ENCODE measurements at regions not wholly inside any gene's neighbourhood (a gene's known extent, or its start where the extent isn't known, plus 50 kb on each side); places are given as distances from the start of the nearest gene placed in this dataset.

- Mint-ChIP-seq H3K4me3 (ENCODE audit: unreplicated experiment) (peak overlapping the region; percentile 15), H3K27ac (ENCODE audit: unreplicated experiment) (peak overlapping the region; percentile 98)
These were observed 236.9 kb downstream of the AR start for GRCh38 chrX:67780694-67781109.

GRCh38 chrX:67781132-67781531 is 237.3 kb downstream of the AR start:
- peaks cover 26% of the 10 kb centered on the region for H3K9me3 Mint-ChIP-seq (ENCODE audit: unreplicated experiment)
- no peaks in the 10 kb centered on the region for H3K27me3 Mint-ChIP-seq (ENCODE audit: unreplicated experiment)
- no peaks in the 10 kb centered on the region for H3K36me3 Mint-ChIP-seq (ENCODE audit: unreplicated experiment)
- peaks cover 14% of the 10 kb centered on the region for H3K4me1 Mint-ChIP-seq (ENCODE audit: unreplicated experiment)
- H3K27ac Mint-ChIP-seq (ENCODE audit: unreplicated experiment), result peak overlapping the region; percentile 98
- no peak overlapping the region for H3K4me3 Mint-ChIP-seq (ENCODE audit: unreplicated experiment)
- no peak for DNase-seq (ENCODE audit: extremely low spot score, unreplicated experiment)
- TF ChIP-seq CTCF (IDR thresholded peaks at IDR 0.05), result peak; percentile 40

More at GRCh38 chrX:67780694-67781109, 236.9 kb downstream of the AR start:
- Mint-ChIP-seq H3K27me3 (ENCODE audit: unreplicated experiment) (no peaks in the 10 kb centered on the region), H3K36me3 (ENCODE audit: unreplicated experiment) (no peaks in the 10 kb centered on the region), H3K4me1 (ENCODE audit: unreplicated experiment) (peaks cover 14% of the 10 kb centered on the region), H3K9me3 (ENCODE audit: unreplicated experiment) (peaks cover 26% of the 10 kb centered on the region)
- TF ChIP-seq CTCF (IDR thresholded peaks at IDR 0.05), result no peak
- peak; percentile 90 for DNase-seq (ENCODE audit: extremely low spot score, unreplicated experiment)

- peaks cover 12% of the 10 kb centered on the region for H3K4me1 Mint-ChIP-seq (ENCODE audit: unreplicated experiment)
- H3K27ac Mint-ChIP-seq (ENCODE audit: unreplicated experiment), result no peak overlapping the region
- H3K4me3 Mint-ChIP-seq (ENCODE audit: unreplicated experiment), result no peak overlapping the region
- H3K27me3 Mint-ChIP-seq (ENCODE audit: unreplicated experiment), result no peaks in the 10 kb centered on the region
- DNase-seq (ENCODE audit: extremely low spot score, unreplicated experiment), result no peak
- H3K9me3 Mint-ChIP-seq (ENCODE audit: unreplicated experiment), result peaks cover 6% of the 10 kb centered on the region
- TF ChIP-seq CTCF (IDR thresholded peaks at IDR 0.05), result no peak
- no peaks in the 10 kb centered on the region for H3K36me3 Mint-ChIP-seq (ENCODE audit: unreplicated experiment)
These were observed 240.9 kb downstream of the AR start for GRCh38 chrX:67784712-67785111.

GRCh38 chrX:67787196-67787595 is 243.4 kb downstream of the AR start:
- H3K4me1 Mint-ChIP-seq (ENCODE audit: unreplicated experiment), result no peaks in the 10 kb centered on the region
- no peaks in the 10 kb centered on the region for H3K27me3 Mint-ChIP-seq (ENCODE audit: unreplicated experiment)
- no peak overlapping the region for H3K4me3 Mint-ChIP-seq (ENCODE audit: unreplicated experiment)
- no peaks in the 10 kb centered on the region for H3K36me3 Mint-ChIP-seq (ENCODE audit: unreplicated experiment)
- TF ChIP-seq CTCF (IDR thresholded peaks at IDR 0.05), result no peak
- H3K27ac Mint-ChIP-seq (ENCODE audit: unreplicated experiment), result no peak overlapping the region
- H3K9me3 Mint-ChIP-seq (ENCODE audit: unreplicated experiment), result peaks cover 5% of the 10 kb centered on the region
- no peak for DNase-seq (ENCODE audit: extremely low spot score, unreplicated experiment)

- Mint-ChIP-seq H3K36me3 (ENCODE audit: unreplicated experiment) (no peaks in the 10 kb centered on the region), H3K9me3 (ENCODE audit: unreplicated experiment) (no peaks in the 10 kb centered on the region), H3K27me3 (ENCODE audit: unreplicated experiment) (no peaks in the 10 kb centered on the region), H3K4me1 (ENCODE audit: unreplicated experiment) (no peaks in the 10 kb centered on the region), H3K27ac (ENCODE audit: unreplicated experiment) (no peak overlapping the region), H3K4me3 (ENCODE audit: unreplicated experiment) (no peak overlapping the region)
- no peak for DNase-seq (ENCODE audit: extremely low spot score, unreplicated experiment)
- no peak for TF ChIP-seq CTCF (IDR thresholded peaks at IDR 0.05)
These were observed 245.7 kb downstream of the AR start for GRCh38 chrX:67789536-67789935.

All from osteocyte (in vitro differentiated cells).